Left cardiac atrium (tissue), 4 donors: ENCODE measurements at regions not wholly inside any gene's neighbourhood (a gene's known extent, or its start where the extent isn't known, plus 50 kb on each side); places are given as distances from the start of the nearest gene placed in this dataset.

Source experiments
- ATAC-seq, 2 donors: fragments of 200-7000 bp; cut with Tn5 transposase; one replicate each; pipeline ENCODE4 v1.9.1; 2020; ENCODE audit warnings: mild to moderate bottlenecking in 2 of 2, moderate library complexity in 2 of 2
- DNase-seq: peaks from one replicate; pipeline ENCODE4 v3.0.0-alpha.2; 2020
- intact Hi-C, 2 donors: fragments of 100-400 bp; cut with DNase I; formaldehyde crosslinking; loops; one replicate each; pipeline versions ENCODE4 v1.14.1 to v1.15.1; 2022 to 2023
- donor health status: DM: no; HTN: yes; CAD: no.
- donor health status: DM: no; HTN: yes; CAD: no; lungs with severe emphysema.
- donor health status: DM: yes; HTN: yes; CAD: no.
- donor health status: Dilated cardiomyopathy.

GRCh38 chr6:74658391-74658790, 547.5 kb downstream of the COL12A1 start:
- intact Hi-C loops, result no loop called here
- ATAC-seq (no peak), DNase-seq (no peak)

GRCh38 chr6:74657931-74658330, 547.9 kb downstream of the COL12A1 start:
- DNase-seq, result no peak
- intact Hi-C loops, result no loop called here
- no peak for ATAC-seq

GRCh38 chr6:74657011-74657410, 548.8 kb downstream of the COL12A1 start:
- intact Hi-C loops, result no loop called here
- DNase-seq, result no peak

GRCh38 chr6:74656453-74656852, 549.4 kb downstream of the COL12A1 start:
- intact Hi-C loops, result no loop called here
- ATAC-seq, result no peak
- DNase-seq, result no peak

More at GRCh38 chr6:74657011-74657410, 548.8 kb downstream of the COL12A1 start:
- ATAC-seq, result no peak

- ATAC-seq, result no peak
- intact Hi-C loops, result no loop called here
- DNase-seq, result no peak
These were observed 551.6 kb downstream of the COL12A1 start for GRCh38 chr6:74654296-74654695.

- intact Hi-C loops, result no loop called here
- ATAC-seq, result no peak
- DNase-seq, result no peak
These were observed 553.7 kb downstream of the COL12A1 start for GRCh38 chr6:74651948-74652842.

GRCh38 chr6:74650668-74651067, 555.2 kb downstream of the COL12A1 start:
- ATAC-seq (no peak), DNase-seq (no peak)
- intact Hi-C loops, result no loop called here

- DNase-seq, result no peak
- intact Hi-C loops, result no loop called here
- ATAC-seq, result no peak
These were observed 559.4 kb downstream of the COL12A1 start for GRCh38 chr6:74646461-74646860.

- ATAC-seq, result no peak
- DNase-seq, result no peak
- intact Hi-C loops, result no loop called here
These were observed 560.6 kb downstream of the COL12A1 start for GRCh38 chr6:74645108-74645849.

- no peak for DNase-seq
- intact Hi-C loops, result no loop called here
- ATAC-seq, result no peak
These were observed 563.8 kb downstream of the COL12A1 start for GRCh38 chr6:74642101-74642500.

GRCh38 chr6:74638412-74638811, 567.4 kb downstream of the COL12A1 start:
- DNase-seq, result no peak
- intact Hi-C loops, result no loop called here
- ATAC-seq, result no peak

GRCh38 chr6:74632196-74632875, 573.5 kb downstream of the COL12A1 start:
- intact Hi-C loops, result no loop called here
- DNase-seq (no peak), ATAC-seq (no peak)

GRCh38 chr6:74631564-74631963, 574.3 kb downstream of the COL12A1 start:
- intact Hi-C loops, result no loop called here
- ATAC-seq, result no peak
- no peak for DNase-seq

- intact Hi-C loops, result no loop called here
- DNase-seq (no peak), ATAC-seq (no peak)
These were observed 579.6 kb downstream of the COL12A1 start for GRCh38 chr6:74626288-74626687.

- DNase-seq (no peak), ATAC-seq (no peak)
- intact Hi-C loops, result no loop called here
These were observed 582.8 kb downstream of the COL12A1 start for GRCh38 chr6:74623027-74623426.

GRCh38 chr6:74611220-74611619, 594.6 kb downstream of the COL12A1 start:
- DNase-seq, result no peak
- intact Hi-C loops, result no loop called here
- no peak for ATAC-seq

- DNase-seq (no peak), ATAC-seq (no peak)
- intact Hi-C loops, result no loop called here
These were observed 595.5 kb downstream of the COL12A1 start for GRCh38 chr6:74610352-74610751.

GRCh38 chr6:74609871-74610270, 596.0 kb downstream of the COL12A1 start:
- intact Hi-C loops, result no loop called here
- DNase-seq, result no peak
- ATAC-seq, result no peak

GRCh38 chr6:74607934-74608333, 597.9 kb downstream of the COL12A1 start:
- intact Hi-C loops, result no loop called here
- no peak for DNase-seq
- no peak for ATAC-seq

- ATAC-seq (no peak), DNase-seq (no peak)
- intact Hi-C loops, result no loop called here
These were observed 598.4 kb downstream of the COL12A1 start for GRCh38 chr6:74607468-74607867.
